A549 (cell line): ENCODE measurements at regions not wholly inside any gene's neighbourhood (a gene's known extent, or its start where the extent isn't known, plus 50 kb on each side); places are given as distances from the start of the nearest gene placed in this dataset.

ENCODE experiments used
- CTCF ChIP-seq: fragments of >200 bp; sonication (Bioruptor Twin); formaldehyde crosslinking; IDR thresholded peaks from 3 replicates; pipeline ENCODE4 v1.5.1; 2016
- EP300 ChIP-seq, 2 experiments: fragments of >200 bp; sonication (Bioruptor Twin); formaldehyde crosslinking; IDR thresholded peaks; 2 replicates in 1 of 2; 3 replicates in 1 of 2; pipeline ENCODE4 v1.6.1; 2016 to 2017
- HMGXB4 ChIP-seq: fragments of 250-450 bp; sonication (Bioruptor Pico); IDR thresholded peaks from 2 replicates; pipeline ENCODE4 v1.5.0; 2021; ENCODE audit warnings: mild to moderate bottlenecking, moderate library complexity, borderline replicate concordance
- HOXA7 ChIP-seq: fragments of 250-450 bp; sonication (Bioruptor Pico); IDR thresholded peaks from 2 replicates; pipeline ENCODE4 v1.5.0; 2020; ENCODE audit warnings: mild to moderate bottlenecking, moderate library complexity
- KDM1A ChIP-seq: fragments of 200-600 bp; sonication (generic); IDR thresholded peaks from 2 replicates; pipeline ENCODE4 v1.6.1; 2016; ENCODE audit warnings: low read depth, mild to moderate bottlenecking
- NFE2L2 ChIP-seq: fragments of 150-350 bp; conservative IDR thresholded peaks from 2 replicates; pipeline ENCODE4 v1.6.1; 2014; ENCODE audit warnings: low read length
- NPAS2 ChIP-seq: fragments of 250-450 bp; sonication (Bioruptor Pico); IDR thresholded peaks from 2 replicates; pipeline ENCODE4 v1.8.0; 2022; ENCODE audit warnings: mild to moderate bottlenecking, moderate library complexity, borderline replicate concordance
- POLR2A ChIP-seq: IDR thresholded peaks from 2 replicates; pipeline ENCODE4 v1.6.1; 2012; ENCODE audit warnings: mild to moderate bottlenecking, low read length
- RAD21 ChIP-seq, 2 experiments: fragments of >200 bp in 1 of 2; sonication (Bioruptor Twin) in 1 of 2; formaldehyde crosslinking in 1 of 2; IDR thresholded peaks in 1 of 2; conservative IDR thresholded peaks in 1 of 2; 2 replicates in 1 of 2; 3 replicates in 1 of 2; pipeline ENCODE4 v1.6.1; 2012 to 2018; ENCODE audit warnings: inconsistent platforms in 1 of 2
- RFX5 ChIP-seq: fragments of 450-650 bp; IDR thresholded peaks from 2 replicates; pipeline ENCODE4 v1.7.1; 2014; ENCODE audit warnings: antibody characterized with exemption, mild to moderate bottlenecking, moderate library complexity
- TF ChIP-seq, protein P1 (sequence below): fragments of 200-600 bp; sonication (generic); IDR thresholded peaks from 2 replicates; pipeline ENCODE4 v1.6.1; 2016; ENCODE audit warnings: antibody characterized with exemption, mild to moderate bottlenecking, moderate library complexity

DNA sequence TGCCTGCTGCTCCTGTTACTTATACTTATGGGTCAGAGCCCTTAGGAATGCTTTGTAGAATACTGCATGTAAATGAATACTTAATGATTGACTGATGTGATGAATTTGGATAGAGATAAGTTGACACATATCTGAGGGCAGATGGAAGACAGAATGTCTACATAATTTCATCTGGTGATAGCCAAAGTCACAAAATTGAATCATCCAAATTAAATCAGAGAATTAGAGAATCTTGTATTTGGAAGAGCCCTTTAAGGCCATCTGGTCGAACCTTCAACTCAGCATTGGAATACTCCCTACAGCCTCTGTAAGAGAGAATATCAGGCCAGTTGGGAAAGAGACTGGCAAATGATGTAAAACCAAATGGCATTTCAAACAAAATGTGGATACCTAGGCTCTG, 944.8 kb downstream of the RPA4 start:
- TF ChIP-seq POLR2A (no peak), CTCF (no peak), NPAS2 (CRISPR knock-in tag) (no peak), HMGXB4 (CRISPR knock-in tag) (no peak), KDM1A (no peak), HOXA7 (CRISPR knock-in tag) (no peak), RFX5 (no peak), EP300 (IDR thresholded peaks at IDR 0.05) (no peak), NFE2L2 (no peak), RAD21 (conservative IDR thresholded peaks at IDR 0.05 in 1 of 2, IDR thresholded peaks at IDR 0.05 in 1 of 2) (no peak)
- TF ChIP-seq, protein P1, sequence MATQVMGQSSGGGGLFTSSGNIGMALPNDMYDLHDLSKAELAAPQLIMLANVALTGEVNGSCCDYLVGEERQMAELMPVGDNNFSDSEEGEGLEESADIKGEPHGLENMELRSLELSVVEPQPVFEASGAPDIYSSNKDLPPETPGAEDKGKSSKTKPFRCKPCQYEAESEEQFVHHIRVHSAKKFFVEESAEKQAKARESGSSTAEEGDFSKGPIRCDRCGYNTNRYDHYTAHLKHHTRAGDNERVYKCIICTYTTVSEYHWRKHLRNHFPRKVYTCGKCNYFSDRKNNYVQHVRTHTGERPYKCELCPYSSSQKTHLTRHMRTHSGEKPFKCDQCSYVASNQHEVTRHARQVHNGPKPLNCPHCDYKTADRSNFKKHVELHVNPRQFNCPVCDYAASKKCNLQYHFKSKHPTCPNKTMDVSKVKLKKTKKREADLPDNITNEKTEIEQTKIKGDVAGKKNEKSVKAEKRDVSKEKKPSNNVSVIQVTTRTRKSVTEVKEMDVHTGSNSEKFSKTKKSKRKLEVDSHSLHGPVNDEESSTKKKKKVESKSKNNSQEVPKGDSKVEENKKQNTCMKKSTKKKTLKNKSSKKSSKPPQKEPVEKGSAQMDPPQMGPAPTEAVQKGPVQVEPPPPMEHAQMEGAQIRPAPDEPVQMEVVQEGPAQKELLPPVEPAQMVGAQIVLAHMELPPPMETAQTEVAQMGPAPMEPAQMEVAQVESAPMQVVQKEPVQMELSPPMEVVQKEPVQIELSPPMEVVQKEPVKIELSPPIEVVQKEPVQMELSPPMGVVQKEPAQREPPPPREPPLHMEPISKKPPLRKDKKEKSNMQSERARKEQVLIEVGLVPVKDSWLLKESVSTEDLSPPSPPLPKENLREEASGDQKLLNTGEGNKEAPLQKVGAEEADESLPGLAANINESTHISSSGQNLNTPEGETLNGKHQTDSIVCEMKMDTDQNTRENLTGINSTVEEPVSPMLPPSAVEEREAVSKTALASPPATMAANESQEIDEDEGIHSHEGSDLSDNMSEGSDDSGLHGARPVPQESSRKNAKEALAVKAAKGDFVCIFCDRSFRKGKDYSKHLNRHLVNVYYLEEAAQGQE, result no peak
